Fibroblast of skin of right biceps (primary cell): ENCODE measurements at regions not wholly inside any gene's neighbourhood (a gene's known extent, or its start where the extent isn't known, plus 50 kb on each side); places are given as distances from the start of the nearest gene placed in this dataset.
"Not testable (repeated sequence)": the region's sequence is repeated elsewhere in the genome, so short reads cannot be mapped to it uniquely, and the experiment has no call there.

Experiments
- DNase-seq: peaks from one replicate; pipeline ENCODE4 v3.0.0-alpha.2; 2013

GRCh38 chr1:79302380-79302930, 295.9 kb upstream of the ADGRL4 start:
- no peak for DNase-seq

GRCh38 chr1:79295967-79296366, 289.4 kb upstream of the ADGRL4 start:
- peak; percentile 14 for DNase-seq

DNA sequence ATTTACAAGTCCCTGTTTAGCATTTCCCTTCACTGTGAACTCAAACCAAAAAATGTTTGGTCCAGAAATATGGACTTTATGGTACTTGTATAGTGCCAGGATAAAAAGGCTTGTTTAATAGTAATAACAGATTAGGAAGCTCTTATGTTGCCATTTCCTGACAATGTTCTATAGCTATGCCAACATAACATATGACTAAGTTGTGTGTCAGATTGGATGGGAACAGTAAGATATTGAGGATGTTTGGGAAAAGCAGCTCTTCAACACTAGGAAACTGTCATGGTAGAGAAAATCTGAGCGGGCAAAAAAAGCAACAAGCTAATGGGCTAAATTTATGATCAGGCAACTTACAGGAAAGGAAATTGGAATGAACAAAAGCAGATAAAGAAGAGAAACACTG, 287.1 kb upstream of the ADGRL4 start:
- DNase-seq = peak; percentile 19

- no peak for DNase-seq
Measured at GRCh38 chr1:79290927-79291474, 284.5 kb upstream of the ADGRL4 start.

DNA sequence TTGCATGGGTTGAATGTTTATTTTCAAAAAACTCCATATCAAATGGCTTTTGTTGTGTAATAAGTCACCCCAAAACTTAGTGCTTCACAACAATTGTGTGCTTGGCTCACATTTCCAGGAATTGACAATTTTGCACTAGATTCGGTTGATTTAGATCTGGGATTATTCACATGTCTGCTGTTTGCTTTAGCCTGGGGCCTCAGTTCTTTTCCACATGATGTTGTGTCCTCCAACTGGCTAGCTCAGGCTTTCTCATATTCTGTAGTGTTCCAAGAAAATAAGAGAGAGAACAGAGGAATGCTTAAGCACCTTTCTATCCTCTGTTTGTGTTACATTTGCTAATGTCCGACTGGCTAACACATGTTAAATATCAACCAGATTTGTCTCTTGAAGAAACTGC, 281.5 kb upstream of the ADGRL4 start:
- DNase-seq = no peak

DNA sequence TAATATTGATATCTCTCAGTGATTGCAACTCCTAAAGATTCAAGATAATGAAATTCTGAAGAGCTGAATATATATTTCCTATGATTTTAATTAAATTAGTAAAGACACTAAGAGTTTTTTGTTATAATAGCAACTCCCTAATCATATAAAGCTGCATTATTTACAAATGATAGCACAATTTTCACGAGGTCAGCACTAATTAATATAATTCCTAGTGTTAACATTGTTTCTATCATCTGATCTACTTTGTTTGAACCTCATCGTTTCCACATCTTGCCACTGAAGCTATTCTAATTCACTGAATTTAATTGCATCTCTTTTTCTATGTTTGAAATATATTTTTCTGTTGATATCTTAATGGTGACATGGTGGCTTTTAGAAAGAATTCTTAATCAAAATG, 279.1 kb upstream of the ADGRL4 start:
- DNase-seq = no peak

DNA sequence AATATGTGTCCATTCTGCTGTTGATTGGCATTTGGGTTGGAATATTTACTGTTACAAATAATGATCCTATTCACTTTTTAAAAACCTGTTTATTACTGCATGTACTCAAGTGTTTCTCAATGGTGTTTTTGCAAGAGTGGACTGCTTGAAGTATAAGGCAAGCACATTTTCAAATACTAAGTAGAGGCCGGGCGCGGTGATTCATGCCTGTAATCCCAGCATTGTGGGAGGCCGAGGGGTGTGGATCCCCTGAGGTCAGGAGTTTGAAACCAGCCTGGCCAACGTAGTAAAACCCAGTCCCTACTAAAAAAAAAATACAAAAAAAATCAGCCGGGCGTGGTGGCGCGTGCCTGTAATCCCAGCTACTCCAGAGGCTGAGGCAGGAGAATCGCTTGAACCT, 276.9 kb upstream of the ADGRL4 start:
- DNase-seq = no peak

DNA sequence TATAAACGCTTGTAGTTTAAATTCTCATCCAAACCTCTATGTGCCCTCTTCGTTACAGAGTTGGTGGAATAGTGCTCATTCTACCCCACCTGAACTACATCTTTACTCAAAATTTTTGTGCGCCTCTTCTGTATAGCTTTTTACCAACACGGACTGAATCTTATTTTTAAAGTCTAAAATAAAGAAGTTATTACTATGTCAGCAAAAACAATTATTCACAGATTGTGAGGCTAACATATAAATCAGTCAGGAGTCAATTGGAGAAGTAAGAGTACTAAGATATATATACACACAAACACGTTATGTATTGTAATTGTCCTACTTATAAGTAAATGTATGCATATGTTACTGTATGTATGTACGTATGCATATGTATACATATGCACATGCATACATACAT, 274.9 kb upstream of the ADGRL4 start:
- DNase-seq = no peak

GRCh38 chr1:79271759-79272158, 265.2 kb upstream of the ADGRL4 start:
- DNase-seq = no peak

DNA sequence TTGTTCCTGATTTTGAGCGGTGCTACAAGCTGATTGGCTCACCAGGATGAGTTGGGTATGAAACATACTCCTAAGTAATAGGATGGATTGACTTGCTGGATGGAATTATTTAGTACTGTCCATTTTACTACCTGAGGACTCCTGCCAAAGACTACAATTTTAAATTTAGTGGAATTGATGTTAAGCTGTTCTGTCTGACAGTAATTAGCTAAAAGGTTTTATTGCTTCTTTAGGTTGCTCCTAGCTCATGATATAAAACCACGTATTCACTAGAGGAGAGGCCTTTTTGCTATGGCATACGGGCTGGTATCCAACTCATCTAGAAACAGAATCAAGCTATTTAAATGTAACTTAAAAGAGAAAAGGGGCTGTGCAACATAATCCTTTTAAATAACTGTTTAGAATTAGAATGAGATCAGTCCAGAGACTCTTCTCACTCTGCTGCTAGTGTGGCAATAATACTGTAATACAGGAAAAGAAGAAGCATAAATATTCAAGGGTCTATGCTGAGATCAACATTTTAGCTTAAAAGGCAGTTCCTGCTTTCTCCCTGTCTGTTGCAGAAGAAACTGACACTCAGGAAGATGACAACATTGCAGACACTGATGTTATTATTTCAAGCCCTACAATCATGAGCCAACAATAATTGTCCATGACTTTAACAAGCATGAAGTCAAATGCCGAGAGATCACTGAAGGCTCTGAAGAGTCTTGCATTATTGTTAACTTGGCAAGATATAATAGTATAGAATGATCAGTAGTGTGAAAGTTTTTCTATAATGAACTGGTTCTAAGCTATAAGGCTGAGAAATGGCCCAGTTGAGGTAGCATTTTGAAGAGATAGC, 258.7 kb upstream of the ADGRL4 start:
- no peak for DNase-seq

DNA sequence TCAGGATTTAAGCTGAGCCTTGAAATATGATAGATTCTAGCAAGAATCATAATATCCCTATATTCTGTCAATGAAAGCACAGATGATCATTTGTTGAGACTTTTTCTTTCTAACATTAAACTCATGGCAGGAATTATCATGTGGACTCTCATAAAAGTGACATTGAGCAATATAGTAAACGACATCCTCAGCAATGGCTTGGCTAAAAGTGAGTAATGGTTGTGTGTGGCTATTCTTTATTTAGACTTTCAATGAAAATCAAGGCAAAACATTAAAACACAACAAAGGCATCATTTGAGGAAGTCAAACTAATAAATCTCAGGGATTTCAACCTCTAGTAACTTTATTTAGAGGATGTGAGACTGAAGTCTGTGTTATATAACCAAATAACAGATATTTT, 257.8 kb upstream of the ADGRL4 start:
- no peak for DNase-seq

- DNase-seq = no peak
Measured at GRCh38 chr1:79262745-79263258, 256.3 kb upstream of the ADGRL4 start.

GRCh38 chr1:79259390-79260336, 253.1 kb upstream of the ADGRL4 start:
- DNase-seq = peak; percentile 53

DNA sequence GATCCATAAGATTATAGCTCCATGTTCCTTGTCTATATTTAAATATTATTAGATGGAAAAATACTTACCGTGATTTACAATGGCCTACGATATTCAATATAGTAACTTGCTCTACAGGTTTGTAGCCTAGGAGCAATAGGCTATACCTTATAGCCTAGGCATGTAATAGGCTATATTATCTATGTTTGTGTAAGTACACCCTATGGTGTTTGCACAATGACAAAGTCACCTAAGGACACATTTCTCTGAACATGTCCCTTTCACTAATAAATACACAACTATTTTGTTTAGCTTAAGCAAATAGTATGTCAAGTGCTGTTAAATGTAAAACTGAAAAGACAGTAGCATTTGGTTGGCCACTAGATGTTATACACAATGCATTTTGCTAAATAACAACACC, 248.9 kb upstream of the ADGRL4 start:
- DNase-seq = no peak

DNA sequence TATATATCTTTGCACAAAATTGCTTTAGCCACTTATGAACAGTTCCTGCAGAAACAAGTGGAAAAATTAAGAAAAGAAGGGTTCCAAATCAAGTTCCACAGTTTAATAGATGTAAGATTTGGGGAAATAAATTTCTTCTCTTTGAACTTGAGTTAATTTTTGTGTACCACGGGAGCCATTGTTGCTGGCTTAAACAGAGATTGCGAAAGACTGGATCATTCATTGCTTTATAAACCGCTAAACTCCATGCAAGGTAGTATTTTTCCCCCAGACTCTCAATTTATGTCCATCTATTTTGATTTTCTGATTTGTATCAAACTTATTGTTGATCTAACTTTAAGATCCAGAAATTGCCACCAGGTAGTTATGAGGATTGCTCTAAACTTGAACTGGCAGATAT, 246.1 kb upstream of the ADGRL4 start:
- no peak for DNase-seq

DNA sequence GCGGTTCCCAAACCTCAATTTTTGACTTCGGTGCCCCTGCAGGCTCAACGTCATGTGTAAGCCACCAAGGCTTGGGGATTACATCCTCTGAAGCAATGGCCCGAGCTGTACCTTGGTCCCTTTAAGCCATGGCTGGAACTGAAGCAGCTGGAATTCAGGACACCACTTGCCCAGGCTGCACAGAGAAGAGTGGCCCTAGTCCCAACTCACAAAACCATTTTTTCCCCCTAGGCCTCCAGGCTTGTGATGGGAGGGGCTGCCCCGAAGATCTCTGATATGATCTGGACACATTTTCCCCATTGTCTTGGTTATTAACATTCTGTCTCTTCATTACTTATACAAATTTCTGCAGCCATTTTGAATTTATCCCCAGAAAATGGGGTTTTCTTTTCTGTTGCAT, 233.3 kb upstream of the ADGRL4 start:
- DNase-seq = no peak

GRCh38 chr1:79235301-79236002, 228.9 kb upstream of the ADGRL4 start:
- peak; percentile 38 for DNase-seq

GRCh38 chr1:79232818-79233217, 226.3 kb upstream of the ADGRL4 start:
- DNase-seq = no peak

DNA sequence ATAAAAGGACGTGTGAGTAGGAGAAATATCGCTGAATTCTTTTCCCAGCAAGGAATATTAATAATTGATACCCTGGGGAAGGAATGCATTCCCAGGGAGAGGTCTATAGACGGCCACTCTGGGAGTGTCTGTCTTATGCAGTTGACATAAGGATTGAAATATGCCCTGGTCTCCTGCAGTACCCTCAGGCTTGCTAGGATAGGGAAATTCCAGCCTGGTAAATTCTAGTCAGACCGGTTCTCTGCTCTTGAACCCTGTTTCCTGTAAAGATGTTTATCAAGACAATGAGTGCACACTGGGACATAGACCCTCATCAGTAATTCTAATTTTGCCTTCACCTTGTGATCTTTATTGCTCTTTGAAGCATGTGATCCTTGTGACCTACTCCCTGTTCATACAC, 224.2 kb upstream of the ADGRL4 start:
- DNase-seq = not testable (repeated sequence)

DNA sequence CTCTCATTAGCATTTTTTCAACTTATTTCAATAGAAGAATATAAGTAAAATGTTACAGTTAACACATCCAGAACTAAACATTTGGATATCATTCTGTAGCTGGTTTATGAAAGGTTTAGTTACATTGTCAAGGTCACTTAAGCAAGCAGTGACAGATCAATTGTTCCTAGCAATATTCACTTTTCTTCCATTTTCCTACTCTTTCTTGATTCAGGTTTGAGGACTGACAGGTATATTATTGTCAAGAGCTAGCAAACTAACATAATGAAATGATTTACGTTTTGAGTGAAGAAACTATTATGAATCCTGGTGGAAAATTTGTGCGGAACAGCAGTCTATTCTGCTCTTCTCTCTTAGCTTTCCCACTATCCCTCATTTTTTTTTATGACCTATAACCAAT, 220.4 kb upstream of the ADGRL4 start:
- no peak for DNase-seq

DNA sequence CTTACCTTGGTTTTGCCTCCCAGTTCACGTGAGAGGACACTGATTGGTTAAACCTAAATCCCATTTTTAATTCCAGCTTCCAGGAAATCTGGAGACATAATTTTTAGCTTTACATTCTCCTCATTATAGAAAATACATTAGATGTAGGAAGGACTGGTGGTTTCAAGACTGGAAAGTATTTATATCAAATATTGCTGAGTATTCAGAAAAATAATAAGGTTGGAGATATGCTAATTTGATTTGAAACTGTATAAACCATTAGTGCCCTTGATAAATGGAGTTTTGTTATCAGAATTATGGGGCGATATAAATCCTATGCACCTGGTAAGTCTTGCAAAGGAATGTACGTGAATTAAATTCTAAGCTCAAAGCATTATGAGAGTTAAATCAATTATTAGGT, 218.0 kb upstream of the ADGRL4 start:
- DNase-seq = no peak

DNA sequence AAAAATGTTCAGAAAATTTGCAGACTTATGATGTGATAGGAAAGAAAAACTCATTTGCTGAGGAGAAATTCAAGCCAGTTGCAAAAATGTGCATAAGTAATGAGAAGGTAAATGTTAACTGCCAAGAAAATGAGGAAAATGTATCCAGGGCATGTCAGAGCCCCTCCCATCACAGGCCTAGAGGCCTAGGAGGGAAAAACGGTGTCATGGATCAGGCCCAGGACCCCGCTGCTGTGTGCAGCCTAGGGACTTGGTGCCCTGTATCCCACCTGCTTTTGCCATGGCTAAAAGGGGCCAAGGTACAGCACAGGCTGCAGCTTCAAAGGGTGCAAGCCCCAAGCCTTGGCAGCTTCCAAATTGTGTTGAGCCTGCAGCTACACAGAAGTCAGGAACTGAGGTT, 214.0 kb upstream of the ADGRL4 start:
- no peak for DNase-seq

DNA sequence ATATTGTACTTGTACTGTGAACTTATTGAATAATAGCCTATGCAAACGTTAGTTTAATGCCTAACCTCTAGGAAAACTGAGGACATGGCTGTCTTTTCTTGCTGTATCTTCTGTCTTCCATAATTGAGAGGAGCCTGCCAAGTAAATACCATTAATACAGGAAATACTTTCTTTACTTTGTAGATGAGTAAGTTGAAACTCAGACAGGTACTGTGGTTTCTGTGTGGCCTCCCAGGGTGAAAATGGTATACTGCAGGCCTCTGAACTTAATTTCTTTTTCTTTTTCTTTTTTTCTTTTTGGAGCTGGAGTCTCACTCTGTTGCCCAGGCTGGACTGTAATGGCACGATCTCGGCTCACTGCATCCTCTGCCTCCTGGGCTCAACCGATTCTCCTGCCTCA, 208.8 kb upstream of the ADGRL4 start:
- DNase-seq = no peak
